Hematopoietic multipotent progenitor cell treated with erythropoietin and hydrocortisone succinate and interleukin-3 and kit ligand, for 4 days (in vitro differentiated cells): ENCODE measurements at regions not wholly inside any gene's neighbourhood (a gene's known extent, or its start where the extent isn't known, plus 50 kb on each side); places are given as distances from the start of the nearest gene placed in this dataset.

Experiments
- DNase-seq: peaks from one replicate; pipeline ENCODE4 v3.0.0-alpha.2; 2015

- DNase-seq, result no peak
These were observed 949.2 kb downstream of the TECRL start for GRCh38 chr4:63460075-63460474.

DNA sequence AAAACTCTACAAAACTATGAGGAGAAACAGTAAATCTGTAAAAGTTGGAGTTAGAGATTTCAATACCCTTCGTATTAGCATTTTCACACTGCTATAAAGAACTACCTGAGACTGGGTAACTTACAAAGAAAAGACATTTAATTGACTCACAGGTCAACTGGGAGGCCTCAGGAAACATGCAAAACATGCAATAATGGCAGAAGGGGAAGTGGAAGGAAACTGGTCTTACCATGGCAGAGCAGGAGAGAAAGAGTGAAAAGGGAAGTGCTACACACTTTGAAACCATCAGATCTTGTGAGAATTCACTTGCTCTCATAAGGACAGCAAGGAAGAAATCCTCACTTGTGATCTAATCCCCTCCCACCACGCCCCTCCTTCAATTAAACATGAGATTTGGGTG lies 949.9 kb downstream of the TECRL start:
- DNase-seq, result peak; percentile 3

DNA sequence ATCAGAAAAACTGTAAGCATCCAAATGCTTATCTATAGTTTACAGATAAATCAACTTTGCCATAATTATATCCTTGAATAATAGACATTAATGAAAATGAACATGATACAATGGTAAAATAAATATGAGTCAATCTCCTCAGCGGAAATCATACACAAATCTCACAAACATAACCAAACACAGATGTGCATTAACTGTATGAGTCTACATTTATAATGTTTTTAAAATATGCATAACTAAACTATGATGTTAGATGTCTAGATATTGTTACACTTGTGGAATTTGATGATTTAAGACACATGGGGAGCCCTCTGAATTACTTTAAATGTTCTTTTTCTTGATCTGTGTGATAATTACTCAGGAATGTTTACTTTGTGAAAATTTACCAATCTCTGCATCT lies 951.2 kb downstream of the TECRL start:
- DNase-seq, result no peak

DNA sequence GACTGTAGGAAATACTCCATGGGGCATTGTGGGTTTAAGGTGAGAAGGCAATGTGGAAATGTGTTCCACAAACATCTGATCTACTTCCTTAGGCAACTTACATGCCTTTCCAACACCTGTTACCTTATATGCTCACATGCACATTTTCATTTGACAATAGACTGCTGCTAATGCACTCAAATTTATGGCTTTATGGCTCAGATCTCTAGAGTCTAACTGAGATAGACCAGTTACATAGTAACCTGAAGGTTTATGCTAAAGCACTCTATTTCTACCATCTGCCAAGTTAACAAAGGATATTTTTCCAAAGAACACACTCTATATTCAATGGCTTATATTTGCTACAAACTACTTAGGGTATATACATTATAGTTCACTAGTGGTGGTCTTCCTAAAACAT lies 969.0 kb downstream of the TECRL start:
- no peak for DNase-seq

DNA sequence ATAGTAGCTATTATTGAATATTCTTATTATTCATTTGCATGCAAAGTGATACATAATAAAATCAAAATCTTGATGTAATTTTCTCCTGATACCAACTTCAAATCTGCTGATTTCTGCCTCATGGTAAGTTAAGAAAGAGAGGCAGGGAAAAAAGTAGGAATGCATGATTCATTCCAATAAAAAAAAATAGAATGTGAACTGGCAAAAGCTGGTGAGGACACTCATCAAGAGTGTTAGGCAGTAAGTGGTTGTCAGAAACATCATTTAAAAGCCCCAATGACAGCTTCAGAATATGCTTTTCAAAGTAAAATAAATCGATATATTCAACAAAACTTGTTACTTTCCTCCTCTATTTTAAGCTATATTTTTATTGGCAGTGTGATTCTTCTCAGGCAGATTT lies 979.1 kb downstream of the TECRL start:
- no peak for DNase-seq

DNA sequence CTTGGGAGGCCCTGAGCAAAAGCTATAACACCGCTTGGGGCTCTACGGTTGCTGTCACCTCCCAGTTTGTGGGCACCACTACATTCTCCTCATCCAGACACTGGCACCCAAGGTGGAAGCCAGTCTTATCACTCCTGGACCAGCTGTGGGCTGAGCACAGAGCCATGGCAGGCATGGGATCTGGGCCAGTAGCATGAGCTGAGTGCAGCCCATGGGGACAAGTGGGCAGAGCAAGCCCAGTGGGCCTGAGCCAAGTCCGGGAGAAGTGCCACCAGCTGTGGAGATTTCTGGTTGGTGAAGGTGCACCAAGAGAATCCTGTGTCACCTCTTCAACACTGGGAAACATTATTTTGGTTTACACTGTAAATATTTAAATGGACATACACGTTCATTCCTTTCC lies 1013.0 kb downstream of the TECRL start:
- DNase-seq, result no peak

DNA sequence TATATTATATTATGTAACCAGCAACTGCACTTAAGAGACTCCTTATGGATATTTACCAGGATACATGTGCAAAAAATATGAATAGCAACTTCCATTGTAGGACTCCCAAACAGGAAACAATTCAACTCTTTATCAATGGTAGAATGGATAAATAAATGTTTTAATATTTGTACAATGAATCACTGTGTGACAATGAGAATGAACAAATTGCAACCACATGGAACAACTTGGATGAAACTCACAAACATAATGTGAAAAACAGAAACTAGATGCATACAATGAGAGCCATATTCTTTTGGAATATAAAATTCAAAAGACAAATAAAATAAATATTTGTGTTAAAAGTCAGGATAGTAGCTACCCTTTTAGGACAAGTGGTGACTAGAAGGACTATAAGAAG lies 1015.7 kb downstream of the TECRL start:
- no peak for DNase-seq

DNA sequence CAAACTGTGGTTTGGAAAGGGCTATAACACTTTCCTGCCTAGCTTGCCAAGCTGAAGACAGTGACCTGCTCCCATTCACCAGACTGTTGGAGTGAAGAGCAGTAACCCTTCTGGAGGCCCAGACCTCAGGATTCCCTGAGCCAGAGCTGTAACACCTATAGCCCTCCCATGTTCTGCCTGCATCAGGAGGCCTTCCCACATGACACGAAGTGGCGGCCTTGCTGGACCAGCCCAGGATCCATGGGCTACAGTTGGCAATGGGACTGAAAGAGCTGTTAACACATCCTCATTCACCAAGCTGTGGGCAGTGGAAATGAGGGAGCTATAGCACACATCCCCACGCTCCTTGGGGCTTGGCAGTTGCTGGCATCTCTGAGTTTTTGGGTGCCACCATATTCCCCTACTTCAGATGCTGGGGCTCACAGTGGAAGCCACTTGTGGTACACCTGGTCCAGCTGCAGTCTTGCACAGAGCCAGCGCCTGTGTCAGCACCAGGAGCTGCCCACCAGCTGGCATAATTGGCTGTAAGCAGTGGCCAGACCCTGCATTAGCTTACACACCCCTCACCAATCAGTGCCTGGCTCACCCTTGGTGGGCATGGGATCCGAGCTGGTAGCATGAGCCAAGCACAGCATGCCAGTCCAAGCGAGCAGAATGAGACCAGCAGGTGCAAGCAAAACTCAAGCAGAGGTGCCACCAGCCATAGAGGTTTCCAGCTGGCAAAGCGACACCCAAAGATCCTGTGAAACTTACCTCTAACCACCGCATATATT lies 1029.3 kb downstream of the TECRL start:
- no peak for DNase-seq

DNA sequence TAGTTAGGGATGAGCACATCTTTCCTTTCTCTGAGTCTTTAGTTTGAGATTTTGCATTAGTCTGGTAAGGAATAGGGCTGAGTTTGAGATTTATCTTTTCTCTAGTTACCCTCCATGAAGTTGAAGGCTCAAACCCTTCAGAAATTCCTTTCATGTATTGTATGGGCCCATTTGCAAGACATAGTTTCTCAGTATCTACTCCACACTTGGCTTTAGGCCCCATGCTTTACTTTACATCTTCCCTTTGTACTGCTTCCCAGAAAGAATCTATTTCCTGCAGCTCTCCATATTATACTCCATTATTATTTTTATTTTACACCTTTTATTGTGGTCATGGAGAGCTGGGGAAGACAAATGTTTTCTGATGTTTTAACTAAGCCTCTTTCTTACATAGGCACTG lies 1038.2 kb downstream of the TECRL start:
- DNase-seq, result no peak

DNA sequence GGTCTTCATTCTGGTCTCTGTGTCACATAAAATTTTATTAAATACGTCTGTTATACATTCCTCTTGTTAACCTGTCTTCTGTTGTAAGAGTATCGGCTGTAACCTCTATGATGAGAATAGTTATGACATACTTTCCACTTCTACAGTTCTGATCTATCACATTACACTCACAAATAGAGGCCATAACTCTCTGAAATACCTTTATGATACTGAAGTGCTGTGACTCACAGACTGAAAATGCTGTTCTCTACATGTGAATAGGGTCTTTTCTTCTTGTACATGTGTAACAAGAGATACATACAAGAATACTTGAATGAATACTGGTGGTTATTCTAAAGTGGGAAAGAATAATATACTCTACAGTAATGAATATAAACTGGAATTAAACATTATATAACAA lies 1047.6 kb downstream of the TECRL start:
- DNase-seq, result no peak

- DNase-seq, result no peak
These were observed 1048.2 kb downstream of the TECRL start for GRCh38 chr4:63361066-63361465.

DNA sequence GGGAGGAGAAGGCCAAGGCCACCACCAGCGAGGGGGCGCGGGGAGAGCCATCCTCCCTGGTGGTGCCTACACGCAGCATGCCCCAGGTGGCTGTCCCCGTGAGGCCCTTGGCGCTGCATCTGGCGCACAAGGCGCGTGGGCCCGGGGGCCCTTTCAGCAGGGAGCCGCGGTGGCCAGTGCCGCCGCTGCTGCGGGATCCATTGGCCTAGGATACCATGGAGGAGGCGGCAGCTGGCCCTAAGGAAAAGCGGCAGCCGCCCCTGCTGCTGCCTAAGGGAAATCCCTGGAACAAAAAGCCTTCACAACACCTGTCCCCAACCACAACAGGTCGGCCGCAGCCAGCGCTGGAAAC lies 1059.6 kb downstream of the TECRL start:
- no peak for DNase-seq

DNA sequence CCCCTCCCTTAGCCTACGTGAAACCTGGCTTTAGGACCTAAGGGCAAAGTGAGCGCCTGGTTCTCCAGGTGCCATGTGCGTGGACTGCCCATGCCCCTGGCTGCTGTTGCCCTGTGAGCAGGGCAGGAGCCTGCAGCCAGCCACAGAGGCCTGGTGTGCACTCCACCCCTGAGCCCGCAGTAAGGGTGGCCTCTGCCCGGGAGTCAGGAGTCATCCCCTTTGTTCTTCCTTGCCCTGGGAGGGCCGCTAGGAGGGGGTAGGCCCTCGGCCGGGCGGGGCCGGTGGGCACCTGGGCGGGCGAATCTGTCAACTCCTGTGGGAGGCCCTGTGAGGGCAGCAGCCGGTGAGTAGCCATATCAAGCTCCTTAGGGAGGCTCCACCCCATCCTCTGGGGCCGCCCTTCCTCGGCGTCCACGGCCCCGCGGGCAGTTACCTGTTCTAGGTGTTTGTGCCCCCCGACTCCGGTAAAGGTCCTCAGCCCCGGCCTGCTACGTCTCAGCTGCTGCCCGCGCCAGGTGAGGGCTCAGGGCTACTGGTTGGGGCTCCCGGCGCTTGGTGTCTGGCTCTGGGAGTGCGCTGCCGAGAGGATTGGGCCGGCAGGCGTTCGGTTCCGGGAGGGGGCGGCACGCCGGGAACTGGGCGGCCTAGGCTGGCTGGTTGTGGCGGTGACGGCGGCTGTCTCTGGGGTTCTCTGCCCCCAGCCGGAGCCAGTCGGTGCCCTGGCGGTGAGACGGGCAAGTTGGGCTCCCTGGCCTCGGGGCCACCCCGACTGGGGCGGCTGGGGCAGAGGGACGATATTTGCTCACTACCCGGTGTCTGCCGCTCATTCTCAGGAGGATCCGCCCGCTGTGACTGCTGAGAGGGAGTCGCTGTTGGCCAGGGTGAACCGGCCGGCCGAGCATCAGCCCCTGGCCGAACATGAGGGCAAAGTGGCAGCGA lies 1060.2 kb downstream of the TECRL start:
- DNase-seq, result no peak

- DNase-seq, result no peak
These were observed 1084.1 kb downstream of the TECRL start for GRCh38 chr4:63325140-63325539.

GRCh38 chr4:63316633-63317032 lies 1092.6 kb downstream of the TECRL start:
- DNase-seq, result no peak

- no peak for DNase-seq
These were observed 1093.6 kb downstream of the TECRL start for GRCh38 chr4:63315651-63316050.

DNA sequence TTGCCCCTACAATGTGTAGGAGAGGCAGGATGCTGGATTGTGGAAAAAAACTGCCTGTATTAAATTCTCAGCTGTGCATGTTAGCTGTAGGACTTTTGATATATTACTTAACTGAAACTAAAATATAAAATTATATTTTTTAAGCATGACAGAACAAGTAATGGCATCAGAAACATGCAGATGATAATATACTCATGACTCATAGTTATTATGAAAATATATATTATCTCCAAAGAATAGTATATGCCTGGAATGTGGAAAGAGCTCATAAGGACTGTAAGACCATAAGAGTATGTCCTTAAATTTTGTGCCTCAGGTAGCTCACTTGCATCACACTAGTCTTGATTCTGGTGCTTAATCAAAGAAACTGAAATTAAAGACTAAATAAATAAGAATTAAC lies 1100.6 kb downstream of the TECRL start:
- DNase-seq, result no peak

DNA sequence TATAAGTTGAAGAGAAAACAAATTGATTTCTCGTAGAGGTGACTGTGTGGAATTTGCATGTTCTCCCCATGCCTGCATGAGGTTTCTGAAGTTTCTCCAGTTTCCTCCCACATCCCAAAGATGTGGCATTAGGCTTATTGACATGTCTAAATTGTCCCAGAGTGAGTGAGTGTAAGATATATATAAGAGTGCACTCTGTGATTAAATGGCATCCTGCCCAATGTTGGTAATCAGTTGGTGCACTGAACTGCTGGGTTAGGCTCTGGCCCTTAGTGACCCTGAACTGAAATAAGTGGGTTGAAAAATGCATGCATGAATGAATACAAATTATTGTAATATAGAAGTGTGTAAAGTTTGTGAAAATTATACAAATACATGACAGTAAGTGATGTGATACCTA lies 1106.5 kb downstream of the TECRL start:
- DNase-seq, result no peak

DNA sequence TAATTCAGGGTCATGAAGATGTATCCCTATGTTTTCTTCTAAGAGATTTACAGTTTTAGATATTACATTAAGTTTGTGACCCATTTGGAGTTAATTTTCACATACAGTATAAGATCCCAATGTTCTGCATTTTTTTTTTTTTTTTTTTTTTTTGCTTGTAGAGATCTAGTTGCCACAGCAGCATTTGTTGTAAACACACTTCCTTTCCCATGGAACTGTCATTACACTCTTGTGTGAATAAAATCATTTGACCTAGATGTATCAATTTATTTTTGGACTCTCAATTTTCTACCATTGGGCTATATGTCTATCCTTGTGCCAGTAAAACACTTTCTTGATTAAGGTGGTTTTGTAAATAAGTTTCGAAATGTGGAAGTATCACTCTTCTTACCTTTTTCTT lies 1107.2 kb downstream of the TECRL start:
- DNase-seq, result no peak

GRCh38 chr4:63296773-63297172 lies 1112.5 kb downstream of the TECRL start:
- no peak for DNase-seq

- no peak for DNase-seq
These were observed 1133.8 kb downstream of the TECRL start for GRCh38 chr4:63275491-63275890.

- no peak for DNase-seq
These were observed 1140.1 kb downstream of the TECRL start for GRCh38 chr4:63269156-63269555.

DNA sequence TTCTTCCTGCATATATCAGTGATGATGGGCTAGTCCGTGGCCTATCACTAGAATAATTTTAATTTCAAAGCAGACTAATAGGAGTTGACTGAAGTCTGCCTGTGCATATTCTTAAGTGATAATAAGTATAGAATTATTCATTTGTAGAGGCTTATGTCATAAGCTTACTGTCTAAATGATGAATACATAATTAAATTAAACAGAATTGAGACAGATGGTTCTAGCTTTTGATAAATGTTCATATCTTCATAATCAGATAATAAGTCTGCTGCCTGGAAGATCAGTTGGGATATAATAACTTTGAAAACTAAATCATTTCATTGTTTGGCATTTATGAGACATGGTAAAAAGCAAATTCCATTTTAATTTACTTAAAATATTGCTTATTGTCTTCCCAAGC lies 1175.6 kb downstream of the TECRL start:
- no peak for DNase-seq

- no peak for DNase-seq
These were observed 1177.2 kb downstream of the TECRL start for GRCh38 chr4:63232058-63232457.
